Parathyroid adenoma (tissue), 2 donors: ENCODE measurements at regions not wholly inside any gene's neighbourhood (a gene's known extent, or its start where the extent isn't known, plus 50 kb on each side); places are given as distances from the start of the nearest gene placed in this dataset.

ENCODE experiments used
- H2AFZ ChIP-seq: fragments of 300-600 bp; sonication (generic); one replicate; pipeline ENCODE4 v1.7.0; 2017; ENCODE audit warnings: antibody characterized with exemption, mild to moderate bottlenecking
- H3K27ac ChIP-seq: fragments of 300-600 bp; sonication (generic); one replicate; pipeline ENCODE4 v1.7.0; 2017
- H3K27me3 ChIP-seq: fragments of 300-600 bp; sonication (generic); one replicate; pipeline ENCODE4 v1.7.0; 2017; ENCODE audit warnings: low read length; ENCODE audit not compliant: control insufficient read depth, insufficient read depth
- H3K36me3 ChIP-seq: fragments of 300-600 bp; sonication (generic); one replicate; pipeline ENCODE4 v1.7.0; 2017; ENCODE audit warnings: low read length; ENCODE audit not compliant: control insufficient read depth, insufficient read depth
- H3K4me1 ChIP-seq: fragments of 300-600 bp; sonication (generic); one replicate; pipeline ENCODE4 v1.7.0; 2017; ENCODE audit warnings: control low read depth
- H3K4me2 ChIP-seq: fragments of 300-600 bp; sonication (generic); one replicate; pipeline ENCODE4 v1.7.0; 2017; ENCODE audit warnings: low read length
- H3K4me3 ChIP-seq: fragments of 300-600 bp; sonication (generic); one replicate; pipeline ENCODE4 v1.7.0; 2017; ENCODE audit warnings: low read depth, low read length
- H3K79me2 ChIP-seq: fragments of 300-600 bp; sonication (generic); one replicate; pipeline ENCODE4 v1.7.0; 2017; ENCODE audit warnings: control low read depth
- H3K9ac ChIP-seq: fragments of 300-600 bp; sonication (generic); one replicate; pipeline ENCODE4 v1.7.0; 2017; ENCODE audit warnings: mild to moderate bottlenecking
- H3K9me3 ChIP-seq: fragments of 300-600 bp; sonication (generic); one replicate; pipeline ENCODE4 v1.7.0; 2017; ENCODE audit warnings: low read length; ENCODE audit not compliant: control insufficient read depth
- TF ChIP-seq, protein P1 (sequence below): fragments of 300-600 bp; sonication (generic); IDR thresholded peaks from one replicate; pipeline ENCODE4 v1.7.0; 2017; ENCODE audit warnings: antibody characterized with exemption, mild to moderate bottlenecking
- donor health status: primary hyperparathyroidism.

- Histone ChIP-seq H3K27ac (no peak overlapping the region), H3K4me3 (no peak overlapping the region), H3K36me3 (no peaks in the 10 kb centered on the region), H3K27me3 (no peaks in the 10 kb centered on the region), H3K9me3 (no peaks in the 10 kb centered on the region), H3K4me1 (no peaks in the 10 kb centered on the region), H2AFZ (no peak overlapping the region), H3K4me2 (no peak overlapping the region), H3K9ac (no peak overlapping the region), H3K79me2 (peaks cover 7% of the 10 kb centered on the region)
- TF ChIP-seq, protein P1, sequence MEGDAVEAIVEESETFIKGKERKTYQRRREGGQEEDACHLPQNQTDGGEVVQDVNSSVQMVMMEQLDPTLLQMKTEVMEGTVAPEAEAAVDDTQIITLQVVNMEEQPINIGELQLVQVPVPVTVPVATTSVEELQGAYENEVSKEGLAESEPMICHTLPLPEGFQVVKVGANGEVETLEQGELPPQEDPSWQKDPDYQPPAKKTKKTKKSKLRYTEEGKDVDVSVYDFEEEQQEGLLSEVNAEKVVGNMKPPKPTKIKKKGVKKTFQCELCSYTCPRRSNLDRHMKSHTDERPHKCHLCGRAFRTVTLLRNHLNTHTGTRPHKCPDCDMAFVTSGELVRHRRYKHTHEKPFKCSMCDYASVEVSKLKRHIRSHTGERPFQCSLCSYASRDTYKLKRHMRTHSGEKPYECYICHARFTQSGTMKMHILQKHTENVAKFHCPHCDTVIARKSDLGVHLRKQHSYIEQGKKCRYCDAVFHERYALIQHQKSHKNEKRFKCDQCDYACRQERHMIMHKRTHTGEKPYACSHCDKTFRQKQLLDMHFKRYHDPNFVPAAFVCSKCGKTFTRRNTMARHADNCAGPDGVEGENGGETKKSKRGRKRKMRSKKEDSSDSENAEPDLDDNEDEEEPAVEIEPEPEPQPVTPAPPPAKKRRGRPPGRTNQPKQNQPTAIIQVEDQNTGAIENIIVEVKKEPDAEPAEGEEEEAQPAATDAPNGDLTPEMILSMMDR, result no peak
Observed at GRCh38 chr22:46039535-46039934, 62.6 kb upstream of the WNT7B start.

DNA sequence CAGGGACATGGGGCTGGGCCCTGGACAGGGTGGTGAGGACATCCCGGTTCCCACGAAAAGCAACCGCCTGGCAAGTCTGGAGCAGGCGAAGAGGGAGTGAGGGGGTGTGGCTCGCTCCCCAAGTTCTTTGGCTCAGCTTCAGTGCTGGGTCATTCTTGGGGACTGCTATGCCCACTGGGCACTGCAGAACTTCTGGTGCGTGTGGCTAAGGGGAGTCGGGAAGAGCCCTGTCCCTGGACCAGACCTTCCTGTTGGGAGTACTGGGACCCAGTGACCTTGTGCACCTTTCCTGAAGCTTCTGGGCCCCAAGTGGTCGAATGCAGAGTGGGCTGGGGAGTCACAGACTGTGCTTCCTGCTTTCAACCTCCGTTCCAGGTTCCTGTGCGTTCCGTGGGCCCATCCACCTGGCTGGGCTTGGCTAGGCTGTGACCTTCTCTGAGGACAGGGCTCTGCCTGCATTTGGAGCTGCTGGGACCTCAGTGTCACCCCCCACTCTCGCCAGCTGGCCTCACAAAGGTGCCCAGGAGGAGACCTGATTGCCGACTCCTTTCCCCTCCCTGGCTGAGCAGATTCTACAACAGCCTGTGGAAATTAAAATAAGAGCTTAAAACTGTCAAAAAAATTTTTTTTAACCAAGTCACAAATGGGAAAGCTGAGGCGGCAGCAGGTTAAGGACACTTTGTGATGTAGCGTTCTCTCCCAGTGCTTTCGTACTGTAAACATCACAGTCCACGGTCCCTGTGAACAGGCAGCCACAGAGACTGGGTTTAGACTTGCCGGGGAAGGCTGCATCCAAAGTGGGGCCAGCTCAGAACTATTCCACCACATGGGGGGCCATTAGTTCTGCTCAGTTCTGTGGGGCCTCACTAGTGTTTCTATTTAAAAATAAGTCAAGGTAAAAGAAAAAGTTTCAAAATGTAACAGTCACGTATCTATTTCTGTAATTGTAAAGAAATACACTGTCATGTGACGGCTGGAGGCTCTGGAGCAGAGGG is 63.8 kb upstream of the WNT7B start:
- Histone ChIP-seq H3K9me3 (no peaks in the 10 kb centered on the region), H3K4me2 (no peak overlapping the region), H3K4me1 (no peaks in the 10 kb centered on the region), H3K4me3 (no peak overlapping the region), H3K36me3 (no peaks in the 10 kb centered on the region), H3K27me3 (no peaks in the 10 kb centered on the region), H3K27ac (no peak overlapping the region), H3K9ac (no peak overlapping the region), H2AFZ (no peak overlapping the region), H3K79me2 (peaks cover 7% of the 10 kb centered on the region)
- TF ChIP-seq, protein P1, result no peak

DNA sequence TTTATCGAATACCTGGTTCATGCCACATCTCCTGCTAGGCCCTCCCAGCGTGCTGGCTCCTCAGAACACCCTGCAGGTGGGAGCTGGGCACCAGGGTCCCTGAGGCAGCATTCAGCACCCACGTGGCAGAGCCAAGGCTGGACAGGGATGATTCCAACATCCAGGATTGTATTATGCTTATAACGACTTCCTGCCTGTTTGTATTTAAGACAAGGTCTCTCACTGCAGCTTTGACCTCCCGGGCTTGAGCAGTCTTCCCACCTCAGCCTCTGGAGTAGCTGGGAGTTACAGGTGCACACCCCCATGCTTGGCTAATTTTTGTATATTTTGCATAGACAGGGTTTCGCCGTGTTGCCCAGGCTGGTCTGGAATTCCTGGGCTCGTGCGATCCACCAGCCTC is 64.7 kb upstream of the WNT7B start:
- Histone ChIP-seq H3K27me3 (no peaks in the 10 kb centered on the region), H3K9me3 (no peaks in the 10 kb centered on the region), H3K4me3 (no peak overlapping the region), H2AFZ (no peak overlapping the region), H3K36me3 (no peaks in the 10 kb centered on the region), H3K9ac (no peak overlapping the region), H3K27ac (no peak overlapping the region), H3K4me2 (no peak overlapping the region), H3K4me1 (no peaks in the 10 kb centered on the region), H3K79me2 (peaks cover 7% of the 10 kb centered on the region)
- TF ChIP-seq, protein P1, result no peak

- Histone ChIP-seq H3K9me3 (no peaks in the 10 kb centered on the region), H3K27me3 (no peaks in the 10 kb centered on the region), H3K79me2 (peaks cover 7% of the 10 kb centered on the region), H3K4me3 (no peak overlapping the region), H3K27ac (no peak overlapping the region), H3K4me2 (no peak overlapping the region), H3K36me3 (no peaks in the 10 kb centered on the region), H3K4me1 (no peaks in the 10 kb centered on the region), H2AFZ (no peak overlapping the region), H3K9ac (no peak overlapping the region)
- TF ChIP-seq, protein P1, result no peak
Observed at GRCh38 chr22:46042786-46043185, 65.8 kb upstream of the WNT7B start.

DNA sequence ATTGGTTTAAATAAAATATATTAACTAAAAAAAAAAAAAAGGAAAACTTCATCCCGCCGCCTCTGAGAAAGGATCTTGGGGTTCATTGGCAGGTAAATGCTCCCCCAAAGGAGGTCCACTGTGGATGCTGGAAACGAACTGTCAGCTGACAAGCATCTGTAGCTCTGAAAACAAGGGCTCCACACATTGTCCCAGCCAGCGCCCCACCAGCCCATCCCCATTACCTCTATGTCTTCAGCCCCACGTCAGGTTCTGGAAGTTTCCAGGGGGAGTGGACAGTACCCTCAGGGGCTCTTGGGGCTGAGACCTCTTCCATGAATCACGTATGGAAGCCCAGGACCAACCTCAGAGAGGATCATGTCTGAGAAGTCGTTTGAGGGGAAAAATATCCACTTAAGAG is 66.4 kb upstream of the WNT7B start:
- H3K9ac ChIP-seq, result no peak overlapping the region
- H3K79me2 ChIP-seq, result peaks cover 6% of the 10 kb centered on the region
- H3K4me1 ChIP-seq, result no peaks in the 10 kb centered on the region
- no peaks in the 10 kb centered on the region for H3K9me3 ChIP-seq
- H2AFZ ChIP-seq, result no peak overlapping the region
- no peaks in the 10 kb centered on the region for H3K27me3 ChIP-seq
- peak overlapping the region; percentile 61 for H3K27ac ChIP-seq
- no peaks in the 10 kb centered on the region for H3K36me3 ChIP-seq
- TF ChIP-seq, protein P1, result no peak
- no peak overlapping the region for H3K4me2 ChIP-seq
- no peak overlapping the region for H3K4me3 ChIP-seq
